ENCODE measurements at regions not wholly inside any gene's neighbourhood (a gene's known extent, or its start where the extent isn't known, plus 50 kb on each side); places are given as distances from the start of the nearest gene placed in this dataset.

- H3K4me3 ChIP-seq (ENCODE audit: low read depth, poor library complexity, severe bottlenecking), result no peak overlapping the region
- WGBS, 2 donors, result 80 to 85% methylated on average over 6 of the region's 6 CpGs
- DNase-seq (ENCODE audit: low spot score in 2 of 2), result peak in 1 of 2 donors; percentile 43
- TF ChIP-seq POLR2A (IDR thresholded peaks at IDR 0.05) (no peak), CTCF (IDR thresholded peaks at IDR 0.05) (no peak)
- intact Hi-C loops (cut with DNase I; ENCODE audit: low total_unique reads), result no loop called here
Measured at GRCh38 chr11:19482319-19483100, 230.1 kb upstream of the NAV2 start.

GRCh38 chr11:19480540-19480939 is 232.1 kb upstream of the NAV2 start:
- no peak overlapping the region for H3K4me3 ChIP-seq (ENCODE audit: low read depth, poor library complexity, severe bottlenecking)
- peak in 1 of 2 donors; percentile 43 for DNase-seq (ENCODE audit: low spot score in 2 of 2)
- intact Hi-C loops (cut with DNase I; ENCODE audit: low total_unique reads), result no loop called here
- 81 to 88% methylated on average over 2 of the region's 2 CpGs for WGBS, 2 donors
- TF ChIP-seq CTCF (IDR thresholded peaks at IDR 0.05) (no peak), POLR2A (IDR thresholded peaks at IDR 0.05) (no peak)

GRCh38 chr11:19478891-19479290 is 233.7 kb upstream of the NAV2 start:
- H3K4me3 ChIP-seq (ENCODE audit: low read depth, poor library complexity, severe bottlenecking), result no peak overlapping the region
- intact Hi-C loops (cut with DNase I; ENCODE audit: low total_unique reads), result no loop called here
- no peak for DNase-seq (ENCODE audit: low spot score in 2 of 2)
- TF ChIP-seq CTCF (IDR thresholded peaks at IDR 0.05) (no peak), POLR2A (IDR thresholded peaks at IDR 0.05) (no peak)
- WGBS, 2 donors, result 45 to 46% methylated on average over 7 of the region's 7 CpGs

GRCh38 chr11:19474954-19475721 is 234.4 kb upstream of the E2F8 start:
- DNase-seq (ENCODE audit: low spot score in 2 of 2), result no peak
- intact Hi-C loops (cut with DNase I; ENCODE audit: low total_unique reads), result no loop called here
- WGBS, 2 donors, result 56 to 58% methylated on average over 7 of the region's 7 CpGs
- no peak for TF ChIP-seq CTCF (IDR thresholded peaks at IDR 0.05)
- no peak for TF ChIP-seq POLR2A (IDR thresholded peaks at IDR 0.05)
- no peak overlapping the region for H3K4me3 ChIP-seq (ENCODE audit: low read depth, poor library complexity, severe bottlenecking)

GRCh38 chr11:19474211-19474610 is 233.5 kb upstream of the E2F8 start:
- no peak overlapping the region for H3K4me3 ChIP-seq (ENCODE audit: low read depth, poor library complexity, severe bottlenecking)

More at GRCh38 chr11:19474211-19474610, 233.5 kb upstream of the E2F8 start:
- intact Hi-C loops (cut with DNase I; ENCODE audit: low total_unique reads), result no loop called here
- WGBS, 2 donors, result 81 to 88% methylated on average over 4 of the region's 4 CpGs
- no peak for TF ChIP-seq POLR2A (IDR thresholded peaks at IDR 0.05)
- no peak for TF ChIP-seq CTCF (IDR thresholded peaks at IDR 0.05)
- no peak for DNase-seq (ENCODE audit: low spot score in 2 of 2)
